ENCODE measurements at regions not wholly inside any gene's neighbourhood (a gene's known extent, or its start where the extent isn't known, plus 50 kb on each side); places are given as distances from the start of the nearest gene placed in this dataset.
"Not testable (repeated sequence)": the region's sequence is repeated elsewhere in the genome, so short reads cannot be mapped to it uniquely, and the experiment has no call there.

GRCh38 chr4:125184116-125184515, 130.6 kb upstream of the FAT4 start:
- intact Hi-C loops (cut with micrococcal nuclease): no loop called here

GRCh38 chr4:125181804-125182203, 133.0 kb upstream of the FAT4 start:
- no peaks in the 10 kb centered on the region for H3K4me1 Mint-ChIP-seq
- H3K9me3 Mint-ChIP-seq: peaks cover 0 to 5% (median 2%) of the 10 kb centered on the region in 8 donors
- no peak for DNase-seq
- no peaks in the 10 kb centered on the region for H3K36me3 Mint-ChIP-seq
- H3K27me3 Mint-ChIP-seq: no peaks in the 10 kb centered on the region
- H3K27ac ChIP-seq (ENCODE audit: low read depth, low read length): no peak overlapping the region
- H3K4me3 ChIP-seq (ENCODE audit: low read length in 2 of 2): no peak overlapping the region
- intact Hi-C loops (cut with micrococcal nuclease): no loop called here
- H3K4me3 Mint-ChIP-seq: no peak overlapping the region
- ChIA-PET POLR2A (ENCODE audit: partially characterized antibody) (no interaction called here), CTCF (ENCODE audit: partially characterized antibody) (no interaction called here)
- H3K36me3 ChIP-seq (ENCODE audit: insufficient read depth, low read length): no peaks in the 10 kb centered on the region
- no peaks in the 10 kb centered on the region for H3K9me3 ChIP-seq (ENCODE audit: control insufficient read depth in 1 of 2, low read length in 2 of 2)
- H3K27ac Mint-ChIP-seq: no peak overlapping the region
- no peaks in the 10 kb centered on the region for H3K4me1 ChIP-seq (ENCODE audit: insufficient read depth, low read length)
- H3K27me3 ChIP-seq (ENCODE audit: insufficient read depth, low read length): no peaks in the 10 kb centered on the region

More at GRCh38 chr4:125184116-125184515, 130.6 kb upstream of the FAT4 start:
- ChIA-PET POLR2A (ENCODE audit: partially characterized antibody) (no interaction called here), CTCF (ENCODE audit: partially characterized antibody) (no interaction called here)
- Histone ChIP-seq H3K27me3 (ENCODE audit: insufficient read depth, low read length) (no peaks in the 10 kb centered on the region), H3K4me1 (ENCODE audit: insufficient read depth, low read length) (no peaks in the 10 kb centered on the region), H3K9me3 (ENCODE audit: control insufficient read depth in 1 of 2, low read length in 2 of 2) (no peaks in the 10 kb centered on the region), H3K27ac (ENCODE audit: low read depth, low read length) (no peak overlapping the region), H3K4me3 (ENCODE audit: low read length in 2 of 2) (no peak overlapping the region), H3K36me3 (ENCODE audit: insufficient read depth, low read length) (no peaks in the 10 kb centered on the region)
- no peaks in the 10 kb centered on the region for H3K4me1 Mint-ChIP-seq
- H3K36me3 Mint-ChIP-seq: no peaks in the 10 kb centered on the region
- no peaks in the 10 kb centered on the region for H3K27me3 Mint-ChIP-seq
- peaks cover 0 to 11% (median 3%) of the 10 kb centered on the region in 8 donors for H3K9me3 Mint-ChIP-seq
- no peak overlapping the region for H3K4me3 Mint-ChIP-seq
- no peak for DNase-seq
- H3K27ac Mint-ChIP-seq: no peak overlapping the region

GRCh38 chr4:125179727-125180126, 135.0 kb upstream of the FAT4 start:
- Histone ChIP-seq H3K4me1 (ENCODE audit: insufficient read depth, low read length) (no peaks in the 10 kb centered on the region), H3K4me3 (ENCODE audit: low read length in 2 of 2) (no peak overlapping the region), H3K27me3 (ENCODE audit: insufficient read depth, low read length) (no peaks in the 10 kb centered on the region), H3K27ac (ENCODE audit: low read depth, low read length) (no peak overlapping the region), H3K36me3 (ENCODE audit: insufficient read depth, low read length) (no peaks in the 10 kb centered on the region), H3K9me3 (ENCODE audit: control insufficient read depth in 1 of 2, low read length in 2 of 2) (no peaks in the 10 kb centered on the region)
- Mint-ChIP-seq H3K36me3 (no peaks in the 10 kb centered on the region), H3K27ac (no peak overlapping the region), H3K4me1 (no peaks in the 10 kb centered on the region), H3K4me3 (no peak overlapping the region), H3K27me3 (no peaks in the 10 kb centered on the region), H3K9me3 (peaks cover 0 to 5% (median 2%) of the 10 kb centered on the region in 8 donors)
- intact Hi-C loops (cut with micrococcal nuclease): no loop called here
- CTCF ChIA-PET (ENCODE audit: partially characterized antibody): no interaction called here
- DNase-seq: no peak
- POLR2A ChIA-PET (ENCODE audit: partially characterized antibody): no interaction called here

GRCh38 chr4:125169192-125169591, 145.6 kb upstream of the FAT4 start:
- Mint-ChIP-seq H3K4me3 (no peak overlapping the region), H3K4me1 (no peaks in the 10 kb centered on the region), H3K9me3 (peaks cover 0 to 9% (median under 1%) of the 10 kb centered on the region in 8 donors), H3K27me3 (no peaks in the 10 kb centered on the region), H3K27ac (no peak overlapping the region), H3K36me3 (no peaks in the 10 kb centered on the region)
- CTCF ChIA-PET (ENCODE audit: partially characterized antibody): no interaction called here
- POLR2A ChIA-PET (ENCODE audit: partially characterized antibody): no interaction called here
- no peak overlapping the region for H3K4me3 ChIP-seq (ENCODE audit: low read length in 2 of 2)
- DNase-seq: no peak
- intact Hi-C loops (cut with micrococcal nuclease): no loop called here
- no peak overlapping the region for H3K27ac ChIP-seq (ENCODE audit: low read depth, low read length)
- H3K36me3 ChIP-seq (ENCODE audit: insufficient read depth, low read length): no peaks in the 10 kb centered on the region
- no peaks in the 10 kb centered on the region for H3K4me1 ChIP-seq (ENCODE audit: insufficient read depth, low read length)
- H3K9me3 ChIP-seq (ENCODE audit: control insufficient read depth in 1 of 2, low read length in 2 of 2): no peaks in the 10 kb centered on the region
- H3K27me3 ChIP-seq (ENCODE audit: insufficient read depth, low read length): no peaks in the 10 kb centered on the region

- H3K4me3 Mint-ChIP-seq: no peak overlapping the region
- Histone ChIP-seq H3K4me3 (ENCODE audit: low read length in 2 of 2) (no peak overlapping the region), H3K36me3 (ENCODE audit: insufficient read depth, low read length) (no peaks in the 10 kb centered on the region), H3K27ac (ENCODE audit: low read depth, low read length) (no peak overlapping the region), H3K4me1 (ENCODE audit: insufficient read depth, low read length) (no peaks in the 10 kb centered on the region), H3K9me3 (ENCODE audit: control insufficient read depth in 1 of 2, low read length in 2 of 2) (no peaks in the 10 kb centered on the region), H3K27me3 (ENCODE audit: insufficient read depth, low read length) (no peaks in the 10 kb centered on the region)
- ChIA-PET CTCF (ENCODE audit: partially characterized antibody) (no interaction called here), POLR2A (ENCODE audit: partially characterized antibody) (no interaction called here)
- H3K9me3 Mint-ChIP-seq: peaks cover 0 to 9% (median under 1%) of the 10 kb centered on the region in 8 donors
- DNase-seq: no peak
- no peak overlapping the region for H3K27ac Mint-ChIP-seq
- H3K36me3 Mint-ChIP-seq: no peaks in the 10 kb centered on the region
- intact Hi-C loops (cut with micrococcal nuclease): no loop called here
- no peaks in the 10 kb centered on the region for H3K27me3 Mint-ChIP-seq
- no peaks in the 10 kb centered on the region for H3K4me1 Mint-ChIP-seq
These were observed 146.2 kb upstream of the FAT4 start for GRCh38 chr4:125168531-125168930.

GRCh38 chr4:125166012-125166411, 148.7 kb upstream of the FAT4 start:
- CTCF ChIA-PET (ENCODE audit: partially characterized antibody); H3K36me3 ChIP-seq (ENCODE audit: insufficient read depth, low read length); H3K4me3 Mint-ChIP-seq: not testable (repeated sequence)

GRCh38 chr4:125159001-125159400, 155.8 kb upstream of the FAT4 start:
- intact Hi-C loops (cut with micrococcal nuclease): no loop called here
- peaks cover 0 to 16% (median 5%) of the 10 kb centered on the region in 8 donors for H3K9me3 Mint-ChIP-seq
- H3K27me3 Mint-ChIP-seq: no peaks in the 10 kb centered on the region
- no peaks in the 10 kb centered on the region for H3K4me1 ChIP-seq (ENCODE audit: insufficient read depth, low read length)
- H3K36me3 Mint-ChIP-seq: no peaks in the 10 kb centered on the region
- H3K9me3 ChIP-seq (ENCODE audit: control insufficient read depth in 1 of 2, low read length in 2 of 2): no peaks in the 10 kb centered on the region
- CTCF ChIA-PET (ENCODE audit: partially characterized antibody): no interaction called here
- H3K4me3 Mint-ChIP-seq: no peak overlapping the region
- H3K4me3 ChIP-seq (ENCODE audit: low read length in 2 of 2): no peak overlapping the region
- H3K4me1 Mint-ChIP-seq: no peaks in the 10 kb centered on the region
- H3K27ac Mint-ChIP-seq: no peak overlapping the region
- H3K36me3 ChIP-seq (ENCODE audit: insufficient read depth, low read length): no peaks in the 10 kb centered on the region
- no peak overlapping the region for H3K27ac ChIP-seq (ENCODE audit: low read depth, low read length)
- POLR2A ChIA-PET (ENCODE audit: partially characterized antibody): no interaction called here
- no peak for DNase-seq
- no peaks in the 10 kb centered on the region for H3K27me3 ChIP-seq (ENCODE audit: insufficient read depth, low read length)

More at GRCh38 chr4:125166012-125166411, 148.7 kb upstream of the FAT4 start:
- peaks cover 0 to 11% (median 2%) of the 10 kb centered on the region in 8 donors for H3K9me3 Mint-ChIP-seq
- H3K36me3 Mint-ChIP-seq; H3K27me3 ChIP-seq (ENCODE audit: insufficient read depth, low read length); H3K4me1 ChIP-seq (ENCODE audit: insufficient read depth, low read length); H3K4me3 ChIP-seq (ENCODE audit: low read length in 2 of 2); H3K9me3 ChIP-seq (ENCODE audit: control insufficient read depth in 1 of 2, low read length in 2 of 2); POLR2A ChIA-PET (ENCODE audit: partially characterized antibody); H3K27ac Mint-ChIP-seq; H3K27ac ChIP-seq (ENCODE audit: low read depth, low read length); intact Hi-C loops (cut with micrococcal nuclease); DNase-seq; H3K4me1 Mint-ChIP-seq; H3K27me3 Mint-ChIP-seq: not testable (repeated sequence)

GRCh38 chr4:125155251-125155650, 159.5 kb upstream of the FAT4 start:
- Histone ChIP-seq H3K4me1 (ENCODE audit: insufficient read depth, low read length) (no peaks in the 10 kb centered on the region), H3K27me3 (ENCODE audit: insufficient read depth, low read length) (no peaks in the 10 kb centered on the region), H3K27ac (ENCODE audit: low read depth, low read length) (no peak overlapping the region), H3K9me3 (ENCODE audit: control insufficient read depth in 1 of 2, low read length in 2 of 2) (no peaks in the 10 kb centered on the region), H3K4me3 (ENCODE audit: low read length in 2 of 2) (no peak overlapping the region), H3K36me3 (ENCODE audit: insufficient read depth, low read length) (no peaks in the 10 kb centered on the region)
- intact Hi-C loops (cut with micrococcal nuclease): no loop called here
- CTCF ChIA-PET (ENCODE audit: partially characterized antibody): no interaction called here
- POLR2A ChIA-PET (ENCODE audit: partially characterized antibody): no interaction called here
- Mint-ChIP-seq H3K4me3 (no peak overlapping the region), H3K9me3 (peaks cover 0 to 7% (median 3%) of the 10 kb centered on the region in 8 donors), H3K4me1 (no peaks in the 10 kb centered on the region), H3K27ac (no peak overlapping the region), H3K27me3 (no peaks in the 10 kb centered on the region), H3K36me3 (no peaks in the 10 kb centered on the region)
- no peak for DNase-seq
